PC-3 (cell line): ENCODE measurements at regions not wholly inside any gene's neighbourhood (a gene's known extent, or its start where the extent isn't known, plus 50 kb on each side); places are given as distances from the start of the nearest gene placed in this dataset.

Experiments
- ATAC-seq: fragments of 200-7000 bp; cut with Tn5 transposase; 2 replicates; pipeline ENCODE4 v1.9.1; 2020; ENCODE audit warnings: mild to moderate bottlenecking, moderate library complexity
- BruUV-seq: library from RNA; stranded (reverse); fragments of 400-500 nt; replicated peaks from 2 replicates; lab custom pipeline; 2021; lab: Mats Ljungman, UMichigan
- CTCF ChIA-PET: fragments of 300-600 bp; sonication (Branson Sonifier 250); formaldehyde crosslinking; loops from one replicate; lab custom pipeline; 2022; ENCODE audit warnings: antibody characterized with exemption; lab: Charles Lee
- POLR2A ChIA-PET: fragments of 300-600 bp; sonication (Branson Sonifier 250); formaldehyde crosslinking; loops from one replicate; lab custom pipeline; 2022; ENCODE audit warnings: antibody characterized with exemption; ENCODE audit not compliant: unreplicated experiment; lab: Charles Lee
- DNase-seq: peaks from one replicate; pipeline ENCODE4 v3.0.0-alpha.2; 2015
- H2AFZ ChIP-seq: fragments of 300-600 bp; sonication (generic); 2 replicates; pipeline ENCODE4 v1.6.0; 2016; ENCODE audit warnings: antibody characterized with exemption, low read length
- H3F3A ChIP-seq: fragments of 300-600 bp; sonication (generic); one replicate; pipeline ENCODE4 v1.6.0; 2017; ENCODE audit warnings: antibody characterized with exemption, low read length, control low read depth, mild to moderate bottlenecking; ENCODE audit not compliant: unreplicated experiment
- H3K27ac ChIP-seq: fragments of 300-600 bp; sonication (generic); 2 replicates; pipeline ENCODE4 v1.5.1; 2016; ENCODE audit warnings: mild to moderate bottlenecking, low read length
- H3K27me3 ChIP-seq: fragments of 300-600 bp; sonication (generic); 2 replicates; pipeline ENCODE4 v1.6.1; 2016; ENCODE audit warnings: low read length, mixed read lengths
- H3K36me3 ChIP-seq: fragments of 300-600 bp; sonication (generic); 2 replicates; pipeline ENCODE4 v1.6.1; 2016; ENCODE audit warnings: low read depth, mixed run types, low read length, mixed read lengths
- H3K4me1 ChIP-seq: fragments of 300-600 bp; sonication (generic); 2 replicates; pipeline ENCODE4 v1.5.1; 2016; ENCODE audit warnings: low read length; ENCODE audit not compliant: insufficient read depth
- H3K4me2 ChIP-seq: fragments of 300-600 bp; sonication (generic); 2 replicates; pipeline ENCODE4 v1.6.0; 2016; ENCODE audit warnings: low read length
- H3K4me3 ChIP-seq: fragments of 300-600 bp; sonication (generic); 2 replicates; pipeline ENCODE4 v1.5.1; 2016; ENCODE audit warnings: mild to moderate bottlenecking, low read length, mixed read lengths
- H3K79me2 ChIP-seq: fragments of 300-600 bp; sonication (generic); 2 replicates; pipeline ENCODE4 v1.6.1; 2017; ENCODE audit warnings: low read length, mixed read lengths
- H3K9ac ChIP-seq: fragments of 300-600 bp; sonication (generic); 2 replicates; pipeline ENCODE4 v1.6.0; 2016; ENCODE audit warnings: mild to moderate bottlenecking, low read length
- H3K9me2 ChIP-seq: fragments of 300-600 bp; sonication (generic); replicated peaks from 2 replicates; pipeline ENCODE4 v1.6.1; 2016; ENCODE audit warnings: mixed run types, low read length, mixed read lengths
- H3K9me3 ChIP-seq: fragments of 300-600 bp; sonication (generic); 2 replicates; pipeline ENCODE4 v1.6.1; 2016; ENCODE audit warnings: low read length, mixed read lengths
- H4K20me1 ChIP-seq: fragments of 300-600 bp; sonication (generic); 2 replicates; pipeline ENCODE4 v1.6.1; 2016; ENCODE audit warnings: low read length, mixed read lengths
- CTCF ChIP-seq: fragments of 300-600 bp; sonication (generic); conservative IDR thresholded peaks from 2 replicates; pipeline ENCODE4 v1.5.1; 2017; ENCODE audit warnings: antibody characterized with exemption, low read depth, mild to moderate bottlenecking, low read length
- EZH2 ChIP-seq: fragments of 300-600 bp; sonication (generic); IDR thresholded peaks from one replicate; pipeline ENCODE4 v1.6.1; 2017; ENCODE audit warnings: antibody characterized with exemption, mild to moderate bottlenecking, low read length; ENCODE audit not compliant: unreplicated experiment
- EZH2phosphoT487 ChIP-seq: fragments of 300-600 bp; sonication (generic); IDR thresholded peaks from 2 replicates; pipeline ENCODE4 v1.6.1; 2018; ENCODE audit warnings: mild to moderate bottlenecking, antibody characterized with exemption, low read length, borderline replicate concordance
- intact Hi-C: fragments of 100-400 bp; cut with micrococcal nuclease; formaldehyde crosslinking; loops from 2 replicates; pipeline ENCODE4 v1.9.0; 2023

- Histone ChIP-seq H3K9me2 (no peaks in the 10 kb centered on the region), H2AFZ (no peak overlapping the region), H3K79me2 (no peaks in the 10 kb centered on the region), H3K9ac (no peak overlapping the region), H3K27me3 (no peaks in the 10 kb centered on the region), H3F3A (no peaks in the 10 kb centered on the region), H3K9me3 (no peaks in the 10 kb centered on the region), H3K36me3 (no peaks in the 10 kb centered on the region), H3K4me2 (no peak overlapping the region), H3K27ac (no peak overlapping the region), H3K4me3 (no peak overlapping the region), H4K20me1 (no peaks in the 10 kb centered on the region), H3K4me1 (no peaks in the 10 kb centered on the region)
- CTCF ChIA-PET, result no interaction called here
- intact Hi-C loops, result no loop called here
- DNase-seq (no peak), ATAC-seq (no peak)
- TF ChIP-seq EZH2phosphoT487 (no peak), EZH2 (no peak), CTCF (no peak)
- no TSS peak for BruUV-seq
- POLR2A ChIA-PET, result no interaction called here
Observed at GRCh38 chr12:94031763-94032162, 116.6 kb upstream of the PLXNC1 start.

- intact Hi-C loops, result no loop called here
- BruUV-seq, result no TSS peak
- Histone ChIP-seq H3F3A (no peaks in the 10 kb centered on the region), H3K79me2 (no peaks in the 10 kb centered on the region), H3K36me3 (no peaks in the 10 kb centered on the region), H3K27ac (no peak overlapping the region), H3K9me2 (no peaks in the 10 kb centered on the region), H3K4me2 (no peak overlapping the region), H3K9ac (no peak overlapping the region), H2AFZ (no peak overlapping the region), H3K4me3 (no peak overlapping the region), H4K20me1 (no peaks in the 10 kb centered on the region), H3K4me1 (no peaks in the 10 kb centered on the region), H3K27me3 (no peaks in the 10 kb centered on the region), H3K9me3 (no peaks in the 10 kb centered on the region)
- DNase-seq (no peak), ATAC-seq (no peak)
- POLR2A ChIA-PET, result no interaction called here
- TF ChIP-seq EZH2 (no peak), EZH2phosphoT487 (no peak), CTCF (no peak)
- CTCF ChIA-PET, result no interaction called here
Observed at GRCh38 chr12:94032368-94032767, 116.0 kb upstream of the PLXNC1 start.

DNA sequence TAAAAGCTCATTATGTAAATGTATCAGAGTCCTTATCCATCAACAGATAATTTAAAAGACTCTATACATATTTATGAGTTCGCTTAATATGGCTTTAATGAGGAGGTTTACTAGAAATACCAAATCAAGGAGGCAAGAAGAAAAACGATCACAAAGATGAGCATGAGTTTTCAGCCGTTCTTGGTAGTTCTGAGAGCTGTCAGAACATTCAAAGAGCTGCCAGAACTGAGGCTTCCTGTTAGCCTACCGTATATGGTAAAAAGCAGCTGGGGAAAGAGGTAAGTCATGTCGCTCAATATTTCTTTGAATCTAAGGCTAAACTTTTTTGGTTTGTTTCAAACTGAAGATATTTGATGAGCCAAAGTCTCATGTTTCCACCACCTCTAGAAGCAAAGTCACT, 115.3 kb upstream of the PLXNC1 start:
- H3K4me1 ChIP-seq, result no peaks in the 10 kb centered on the region
- no peaks in the 10 kb centered on the region for H3K9me2 ChIP-seq
- H3K27me3 ChIP-seq, result no peaks in the 10 kb centered on the region
- H3K79me2 ChIP-seq, result no peaks in the 10 kb centered on the region
- ChIA-PET CTCF (no interaction called here), POLR2A (no interaction called here)
- H4K20me1 ChIP-seq, result no peaks in the 10 kb centered on the region
- no TSS peak for BruUV-seq
- H3K4me2 ChIP-seq, result no peak overlapping the region
- no peak for TF ChIP-seq EZH2phosphoT487
- no peaks in the 10 kb centered on the region for H3K36me3 ChIP-seq
- no peak for ATAC-seq
- no peak overlapping the region for H2AFZ ChIP-seq
- H3F3A ChIP-seq, result no peaks in the 10 kb centered on the region
- H3K27ac ChIP-seq, result no peak overlapping the region
- intact Hi-C loops, result no loop called here
- H3K9ac ChIP-seq, result no peak overlapping the region
- H3K9me3 ChIP-seq, result no peaks in the 10 kb centered on the region
- DNase-seq, result no peak
- H3K4me3 ChIP-seq, result no peak overlapping the region
